Panc1 (cell line): ENCODE measurements at regions not wholly inside any gene's neighbourhood (a gene's known extent, or its start where the extent isn't known, plus 50 kb on each side); places are given as distances from the start of the nearest gene placed in this dataset.

Experiments used
- ATAC-seq: fragments of 200-7000 bp; cut with Tn5 transposase; 2 replicates; pipeline ENCODE4 v1.9.1; 2020; ENCODE audit warnings: mild to moderate bottlenecking, moderate library complexity
- BruUV-seq: library from RNA; stranded (reverse); fragments of 400-500 nt; replicated peaks from 2 replicates; lab custom pipeline; 2021; lab: Mats Ljungman, UMichigan
- CTCF ChIA-PET: fragments of 300-600 bp; sonication (Branson Sonifier 250); formaldehyde crosslinking; loops from one replicate; lab custom pipeline; 2022; ENCODE audit warnings: antibody characterized with exemption; lab: Charles Lee
- POLR2A ChIA-PET: fragments of 300-600 bp; sonication (Branson Sonifier 250); formaldehyde crosslinking; loops from one replicate; lab custom pipeline; 2022; ENCODE audit warnings: antibody characterized with exemption; lab: Charles Lee
- DNase-seq: peaks from one replicate; pipeline ENCODE4 v3.0.0-alpha.2; 2010; ENCODE audit warnings: low read depth, low spot score
- H3K27ac ChIP-seq: 2 replicates; pipeline ENCODE4 v1.5.1; 2011; ENCODE audit warnings: mild to moderate bottlenecking, low read length, inconsistent platforms
- H3K27me3 ChIP-seq: fragments of 200-500 bp; sonication (Bioruptor generic); 2 replicates; pipeline ENCODE4 v1.6.0; 2014; ENCODE audit warnings: low read length, inconsistent platforms; ENCODE audit not compliant: control insufficient read depth, insufficient read depth
- H3K36me3 ChIP-seq: fragments of 200-500 bp; sonication (Bioruptor generic); 2 replicates; pipeline ENCODE4 v1.5.1; 2014; ENCODE audit warnings: inconsistent platforms, mild to moderate bottlenecking, low read length, moderate library complexity; ENCODE audit not compliant: control insufficient read depth, insufficient read depth
- H3K4me1 ChIP-seq: 2 replicates; pipeline ENCODE4 v1.5.1; 2011; ENCODE audit warnings: inconsistent platforms, mild to moderate bottlenecking, low read length, moderate library complexity; ENCODE audit not compliant: control insufficient read depth, insufficient read depth
- H3K4me3 ChIP-seq, 2 experiments: 2 replicates each; pipeline ENCODE4 v1.5.1; 2011 to 2012; ENCODE audit warnings: low read depth in 2 of 2, low read length in 2 of 2, mild to moderate bottlenecking in 2 of 2, inconsistent platforms in 1 of 2, moderate library complexity in 1 of 2
- H3K9me3 ChIP-seq: fragments of 200-500 bp; sonication (Bioruptor generic); 2 replicates; pipeline ENCODE4 v1.5.1; 2014; ENCODE audit warnings: low read depth, mild to moderate bottlenecking, inconsistent platforms, low read length, moderate library complexity; ENCODE audit not compliant: control insufficient read depth, insufficient read depth
- POLR2AphosphoS5 ChIP-seq: IDR thresholded peaks from 2 replicates; pipeline ENCODE4 v1.6.1; 2012; ENCODE audit warnings: mild to moderate bottlenecking, low read depth, low read length, moderate library complexity
- SIN3A ChIP-seq: IDR thresholded peaks from 2 replicates; pipeline ENCODE4 v1.6.1; 2012; ENCODE audit warnings: low read depth, mild to moderate bottlenecking, low read length, moderate library complexity, borderline replicate concordance; ENCODE audit not compliant: insufficient read depth
- TCF7L2 ChIP-seq: IDR thresholded peaks from 2 replicates; pipeline ENCODE4 v1.6.1; 2011; ENCODE audit warnings: mild to moderate bottlenecking, low read depth, low read length, inconsistent platforms
- in situ Hi-C: cut with HindIII; loops from 2 replicates; pipeline ENCODE4 v1.10.0; 2016; ENCODE audit warnings: low sequenced_read_pairs, low pct_unique_long_range_greater_than_20kb
- intact Hi-C: fragments of 100-400 bp; cut with micrococcal nuclease; formaldehyde crosslinking; loops from one replicate; pipeline ENCODE4 v1.10.0; 2022; ENCODE audit not compliant: unreplicated experiment
- TF ChIP-seq, protein P1 (sequence below), 2 experiments: IDR thresholded peaks; 2 replicates each; pipeline ENCODE4 v1.6.1; 2011 to 2012; ENCODE audit warnings: low read depth in 2 of 2, control low read depth in 1 of 2, low read length in 1 of 2, mild to moderate bottlenecking in 1 of 2, moderate library complexity in 1 of 2; ENCODE audit not compliant: insufficient read depth in 1 of 2
- TF ChIP-seq, protein P2 (sequence below): fragments of 450-650 bp; IDR thresholded peaks from 2 replicates; pipeline ENCODE4 v1.5.1; 2017; ENCODE audit warnings: mild to moderate bottlenecking

DNA sequence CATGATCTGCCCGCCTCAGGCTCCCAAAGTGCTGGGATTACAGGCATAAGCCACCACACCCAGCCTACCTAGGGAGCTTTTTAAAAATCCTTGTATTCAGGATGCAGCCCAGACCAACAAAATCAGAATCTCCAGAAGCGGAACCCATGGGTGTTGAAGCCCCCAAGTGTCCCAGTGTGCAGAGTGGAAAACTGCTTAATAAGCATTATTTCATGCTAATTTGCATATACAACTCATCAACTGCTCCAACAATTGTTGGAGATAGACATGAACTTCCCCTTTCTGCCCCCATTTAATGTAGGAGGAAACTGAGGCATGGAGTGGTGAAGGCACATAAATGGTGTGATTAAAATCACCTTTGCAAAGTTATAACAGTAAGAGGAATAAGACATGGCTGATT is 84.3 kb upstream of the C16orf82 start:
- H3K9me3 ChIP-seq, result no peaks in the 10 kb centered on the region
- DNase-seq (no peak), ATAC-seq (no peak)
- no peak overlapping the region for H3K27ac ChIP-seq
- no peak for TF ChIP-seq SIN3A
- TF ChIP-seq, protein P1, sequence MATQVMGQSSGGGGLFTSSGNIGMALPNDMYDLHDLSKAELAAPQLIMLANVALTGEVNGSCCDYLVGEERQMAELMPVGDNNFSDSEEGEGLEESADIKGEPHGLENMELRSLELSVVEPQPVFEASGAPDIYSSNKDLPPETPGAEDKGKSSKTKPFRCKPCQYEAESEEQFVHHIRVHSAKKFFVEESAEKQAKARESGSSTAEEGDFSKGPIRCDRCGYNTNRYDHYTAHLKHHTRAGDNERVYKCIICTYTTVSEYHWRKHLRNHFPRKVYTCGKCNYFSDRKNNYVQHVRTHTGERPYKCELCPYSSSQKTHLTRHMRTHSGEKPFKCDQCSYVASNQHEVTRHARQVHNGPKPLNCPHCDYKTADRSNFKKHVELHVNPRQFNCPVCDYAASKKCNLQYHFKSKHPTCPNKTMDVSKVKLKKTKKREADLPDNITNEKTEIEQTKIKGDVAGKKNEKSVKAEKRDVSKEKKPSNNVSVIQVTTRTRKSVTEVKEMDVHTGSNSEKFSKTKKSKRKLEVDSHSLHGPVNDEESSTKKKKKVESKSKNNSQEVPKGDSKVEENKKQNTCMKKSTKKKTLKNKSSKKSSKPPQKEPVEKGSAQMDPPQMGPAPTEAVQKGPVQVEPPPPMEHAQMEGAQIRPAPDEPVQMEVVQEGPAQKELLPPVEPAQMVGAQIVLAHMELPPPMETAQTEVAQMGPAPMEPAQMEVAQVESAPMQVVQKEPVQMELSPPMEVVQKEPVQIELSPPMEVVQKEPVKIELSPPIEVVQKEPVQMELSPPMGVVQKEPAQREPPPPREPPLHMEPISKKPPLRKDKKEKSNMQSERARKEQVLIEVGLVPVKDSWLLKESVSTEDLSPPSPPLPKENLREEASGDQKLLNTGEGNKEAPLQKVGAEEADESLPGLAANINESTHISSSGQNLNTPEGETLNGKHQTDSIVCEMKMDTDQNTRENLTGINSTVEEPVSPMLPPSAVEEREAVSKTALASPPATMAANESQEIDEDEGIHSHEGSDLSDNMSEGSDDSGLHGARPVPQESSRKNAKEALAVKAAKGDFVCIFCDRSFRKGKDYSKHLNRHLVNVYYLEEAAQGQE (IDR thresholded peaks at IDR 0.05; ENCODE audit: insufficient read depth in 1 of 2, low read depth in 2 of 2, low read length in 1 of 2), result no peak
- no peak for TF ChIP-seq POLR2AphosphoS5
- no peak for TF ChIP-seq TCF7L2
- TF ChIP-seq, protein P2, sequence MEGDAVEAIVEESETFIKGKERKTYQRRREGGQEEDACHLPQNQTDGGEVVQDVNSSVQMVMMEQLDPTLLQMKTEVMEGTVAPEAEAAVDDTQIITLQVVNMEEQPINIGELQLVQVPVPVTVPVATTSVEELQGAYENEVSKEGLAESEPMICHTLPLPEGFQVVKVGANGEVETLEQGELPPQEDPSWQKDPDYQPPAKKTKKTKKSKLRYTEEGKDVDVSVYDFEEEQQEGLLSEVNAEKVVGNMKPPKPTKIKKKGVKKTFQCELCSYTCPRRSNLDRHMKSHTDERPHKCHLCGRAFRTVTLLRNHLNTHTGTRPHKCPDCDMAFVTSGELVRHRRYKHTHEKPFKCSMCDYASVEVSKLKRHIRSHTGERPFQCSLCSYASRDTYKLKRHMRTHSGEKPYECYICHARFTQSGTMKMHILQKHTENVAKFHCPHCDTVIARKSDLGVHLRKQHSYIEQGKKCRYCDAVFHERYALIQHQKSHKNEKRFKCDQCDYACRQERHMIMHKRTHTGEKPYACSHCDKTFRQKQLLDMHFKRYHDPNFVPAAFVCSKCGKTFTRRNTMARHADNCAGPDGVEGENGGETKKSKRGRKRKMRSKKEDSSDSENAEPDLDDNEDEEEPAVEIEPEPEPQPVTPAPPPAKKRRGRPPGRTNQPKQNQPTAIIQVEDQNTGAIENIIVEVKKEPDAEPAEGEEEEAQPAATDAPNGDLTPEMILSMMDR, result no peak
- intact Hi-C loops (no loop called here), in situ Hi-C loops (no loop called here)
- ChIA-PET CTCF (interaction anchor here (0.8 kb wide), 1 partner anchor 128 kb away, joined by 3 read pairs; no protein-coding TSS in a partner anchor), POLR2A (no interaction called here)
- no peaks in the 10 kb centered on the region for H3K36me3 ChIP-seq
- no peak overlapping the region for H3K4me3 ChIP-seq
- BruUV-seq, result no TSS peak
- H3K27me3 ChIP-seq, result no peaks in the 10 kb centered on the region
- H3K4me1 ChIP-seq, result no peaks in the 10 kb centered on the region

DNA sequence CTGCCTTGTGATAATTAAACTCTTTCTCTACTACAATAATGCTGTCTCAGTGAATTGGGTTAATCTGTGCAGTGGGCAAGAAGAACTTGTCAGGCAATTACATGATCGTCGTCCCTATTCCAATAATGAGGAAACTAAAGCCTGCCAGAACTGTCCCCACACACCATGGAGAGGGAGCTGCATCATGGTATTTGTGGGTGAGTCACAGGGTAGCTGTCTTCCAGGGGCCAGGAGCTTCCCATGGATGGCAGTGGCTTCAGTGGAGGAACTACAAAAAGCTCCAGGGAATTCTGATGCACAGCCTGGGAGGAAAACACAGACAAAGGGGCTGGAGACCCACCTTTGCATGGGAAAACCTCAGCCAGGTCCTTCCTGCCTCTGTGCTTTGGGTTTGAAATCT is 83.3 kb upstream of the C16orf82 start:
- no peaks in the 10 kb centered on the region for H3K4me1 ChIP-seq
- BruUV-seq, result no TSS peak
- no peaks in the 10 kb centered on the region for H3K36me3 ChIP-seq
- ATAC-seq, result no peak
- ChIA-PET CTCF (no interaction called here), POLR2A (no interaction called here)
- DNase-seq, result no peak
- in situ Hi-C loops (no loop called here), intact Hi-C loops (no loop called here)
- H3K27me3 ChIP-seq, result no peaks in the 10 kb centered on the region
- no peak overlapping the region for H3K27ac ChIP-seq
- TF ChIP-seq SIN3A (no peak), POLR2AphosphoS5 (no peak), TCF7L2 (no peak)
- TF ChIP-seq, protein P2, result no peak
- TF ChIP-seq, protein P1 (IDR thresholded peaks at IDR 0.05; ENCODE audit: insufficient read depth in 1 of 2, low read depth in 2 of 2, low read length in 1 of 2), result no peak
- H3K9me3 ChIP-seq, result no peaks in the 10 kb centered on the region
- H3K4me3 ChIP-seq, result no peak overlapping the region
